Hepatocyte (in vitro differentiated cells): ENCODE measurements at regions not wholly inside any gene's neighbourhood (a gene's known extent, or its start where the extent isn't known, plus 50 kb on each side); places are given as distances from the start of the nearest gene placed in this dataset.

Experiments
- DNase-seq: peaks from one replicate; pipeline ENCODE4 v3.0.0-alpha.2; 2016; ENCODE audit warnings: low spot score
- H2AFZ ChIP-seq: fragments of 200-600 bp; sonication (generic); 2 replicates; pipeline ENCODE4 v1.6.0; 2016; ENCODE audit warnings: antibody characterized with exemption, mild to moderate bottlenecking
- H3K27ac ChIP-seq: fragments of 200-600 bp; sonication (generic); 2 replicates; pipeline ENCODE4 v1.5.1; 2016; ENCODE audit warnings: mild to moderate bottlenecking
- H3K27me3 ChIP-seq: fragments of 200-600 bp; sonication (generic); 2 replicates; pipeline ENCODE4 v1.6.1; 2016
- H3K36me3 ChIP-seq: fragments of 200-600 bp; sonication (generic); replicated peaks from 2 replicates; pipeline ENCODE4 v1.5.1; 2016; ENCODE audit warnings: low read depth; ENCODE audit not compliant: insufficient read depth
- H3K4me1 ChIP-seq: fragments of 200-600 bp; sonication (generic); 2 replicates; pipeline ENCODE4 v1.5.1; 2016; ENCODE audit warnings: mild to moderate bottlenecking, moderate library complexity; ENCODE audit not compliant: insufficient read depth
- H3K4me2 ChIP-seq: fragments of 200-600 bp; sonication (generic); 2 replicates; pipeline ENCODE4 v1.6.0; 2016
- H3K4me3 ChIP-seq: fragments of 200-600 bp; sonication (generic); 2 replicates; pipeline ENCODE4 v1.5.1; 2016; ENCODE audit warnings: mild to moderate bottlenecking
- H3K79me2 ChIP-seq: fragments of 200-600 bp; sonication (generic); 2 replicates; pipeline ENCODE4 v1.6.0; 2017; ENCODE audit warnings: mild to moderate bottlenecking
- H3K9me2 ChIP-seq: fragments of 200-600 bp; sonication (generic); replicated peaks from 2 replicates; pipeline ENCODE4 v1.6.0; 2017; ENCODE audit warnings: mild to moderate bottlenecking; ENCODE audit not compliant: insufficient read depth
- H3K9me3 ChIP-seq: fragments of 200-600 bp; sonication (generic); 2 replicates; pipeline ENCODE4 v1.5.1; 2016; ENCODE audit warnings: low read depth, mild to moderate bottlenecking
- H4K20me1 ChIP-seq: fragments of 200-600 bp; sonication (generic); 2 replicates; pipeline ENCODE4 v1.6.0; 2016; ENCODE audit warnings: mild to moderate bottlenecking; ENCODE audit not compliant: insufficient read depth, poor library complexity, severe bottlenecking
- EZH2 ChIP-seq: fragments of 200-600 bp; sonication (generic); IDR thresholded peaks from 2 replicates; pipeline ENCODE4 v1.6.1; 2016; ENCODE audit warnings: antibody characterized with exemption, mild to moderate bottlenecking, borderline replicate concordance
- EZH2phosphoT487 ChIP-seq: fragments of 200-600 bp; sonication (generic); IDR thresholded peaks from one replicate; pipeline ENCODE4 v1.6.1; 2018; ENCODE audit warnings: antibody characterized with exemption, mild to moderate bottlenecking, low read depth, moderate library complexity; ENCODE audit not compliant: unreplicated experiment, severe bottlenecking
- WGBS: methylation state at CpG from one replicate; pipeline ENCODE4 v1.1.6; 2016; ENCODE audit warnings: low lambda C conversion rate; ENCODE audit errors: missing lambda C conversion rate; 5-methylcytosine and 5-hydroxymethylcytosine counted together
- TF ChIP-seq, protein P1 (sequence below): fragments of 200-600 bp; sonication (generic); IDR thresholded peaks from 2 replicates; pipeline ENCODE4 v1.5.1; 2016; ENCODE audit warnings: antibody characterized with exemption, mild to moderate bottlenecking; ENCODE audit not compliant: poor library complexity

DNA sequence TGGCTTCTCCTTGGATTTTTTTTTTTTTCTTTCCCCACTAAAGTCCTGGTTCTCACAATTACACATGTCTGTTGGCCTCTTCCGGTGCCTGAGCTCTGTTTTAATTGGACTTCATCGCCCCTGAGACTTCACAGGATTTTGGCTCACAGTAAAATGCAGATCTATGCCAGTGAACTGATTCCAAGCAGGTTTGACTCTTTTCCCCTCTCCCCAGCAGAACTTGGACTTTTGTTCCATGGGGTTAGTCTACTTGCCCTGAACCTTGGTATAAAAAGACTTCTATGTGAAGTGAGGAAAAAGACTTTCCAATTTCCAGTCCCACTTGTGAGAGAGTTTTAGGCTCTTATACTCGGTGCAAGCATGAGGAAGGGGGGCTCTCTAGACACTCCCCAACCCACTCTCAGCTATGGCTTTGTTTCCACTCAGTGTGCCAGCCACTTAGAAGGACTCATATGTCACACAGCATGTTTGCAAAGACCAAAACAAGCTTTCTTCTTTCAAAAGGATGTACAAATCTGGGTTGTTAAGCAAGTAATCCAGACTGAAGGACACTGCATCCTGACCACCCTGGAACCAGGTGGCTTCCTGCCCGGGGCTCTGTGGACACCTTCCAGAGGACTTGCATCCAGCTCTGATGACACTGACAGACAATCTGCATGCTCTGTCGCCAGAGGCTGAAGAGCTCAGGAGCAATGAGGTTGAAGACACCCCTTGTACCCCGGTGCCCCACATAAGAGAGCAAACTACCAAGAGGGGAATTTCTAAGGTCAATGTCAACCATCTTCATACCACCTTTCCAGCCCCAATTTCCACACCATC, 221.9 kb upstream of the EGLN3 start:
- no peaks in the 10 kb centered on the region for H4K20me1 ChIP-seq
- no peak overlapping the region for H3K27ac ChIP-seq
- H2AFZ ChIP-seq = no peak overlapping the region
- peaks cover 5% of the 10 kb centered on the region for H3K4me1 ChIP-seq
- no peak overlapping the region for H3K4me3 ChIP-seq
- no peak overlapping the region for H3K4me2 ChIP-seq
- H3K36me3 ChIP-seq = no peaks in the 10 kb centered on the region
- DNase-seq = no peak
- H3K79me2 ChIP-seq = no peaks in the 10 kb centered on the region
- no peaks in the 10 kb centered on the region for H3K27me3 ChIP-seq
- no peaks in the 10 kb centered on the region for H3K9me3 ChIP-seq
- WGBS = 83% methylated on average over 6 of the region's 6 CpGs
- TF ChIP-seq, protein P1, sequence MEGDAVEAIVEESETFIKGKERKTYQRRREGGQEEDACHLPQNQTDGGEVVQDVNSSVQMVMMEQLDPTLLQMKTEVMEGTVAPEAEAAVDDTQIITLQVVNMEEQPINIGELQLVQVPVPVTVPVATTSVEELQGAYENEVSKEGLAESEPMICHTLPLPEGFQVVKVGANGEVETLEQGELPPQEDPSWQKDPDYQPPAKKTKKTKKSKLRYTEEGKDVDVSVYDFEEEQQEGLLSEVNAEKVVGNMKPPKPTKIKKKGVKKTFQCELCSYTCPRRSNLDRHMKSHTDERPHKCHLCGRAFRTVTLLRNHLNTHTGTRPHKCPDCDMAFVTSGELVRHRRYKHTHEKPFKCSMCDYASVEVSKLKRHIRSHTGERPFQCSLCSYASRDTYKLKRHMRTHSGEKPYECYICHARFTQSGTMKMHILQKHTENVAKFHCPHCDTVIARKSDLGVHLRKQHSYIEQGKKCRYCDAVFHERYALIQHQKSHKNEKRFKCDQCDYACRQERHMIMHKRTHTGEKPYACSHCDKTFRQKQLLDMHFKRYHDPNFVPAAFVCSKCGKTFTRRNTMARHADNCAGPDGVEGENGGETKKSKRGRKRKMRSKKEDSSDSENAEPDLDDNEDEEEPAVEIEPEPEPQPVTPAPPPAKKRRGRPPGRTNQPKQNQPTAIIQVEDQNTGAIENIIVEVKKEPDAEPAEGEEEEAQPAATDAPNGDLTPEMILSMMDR = no peak
- no peak for TF ChIP-seq EZH2
- no peak for TF ChIP-seq EZH2phosphoT487
- no peaks in the 10 kb centered on the region for H3K9me2 ChIP-seq

DNA sequence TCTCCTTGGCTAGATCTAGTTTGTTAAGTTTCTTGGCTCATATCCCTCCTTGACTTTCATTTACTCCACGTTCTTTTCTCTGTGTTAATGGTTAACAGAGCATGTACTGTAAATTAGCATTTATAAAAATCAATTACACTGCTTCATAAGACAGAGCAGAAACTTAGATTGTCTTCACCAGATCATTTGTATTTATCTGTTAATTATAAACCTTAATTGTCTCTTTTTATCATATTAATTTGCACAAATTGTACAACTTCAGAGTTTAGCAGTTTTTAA, 221.2 kb upstream of the EGLN3 start:
- 53% methylated on average over 1 of the region's 1 CpG for WGBS
- peaks cover 5% of the 10 kb centered on the region for H3K4me1 ChIP-seq
- H3K9me3 ChIP-seq = no peaks in the 10 kb centered on the region
- DNase-seq = no peak
- H4K20me1 ChIP-seq = no peaks in the 10 kb centered on the region
- no peaks in the 10 kb centered on the region for H3K36me3 ChIP-seq
- H3K79me2 ChIP-seq = no peaks in the 10 kb centered on the region
- no peaks in the 10 kb centered on the region for H3K27me3 ChIP-seq
- no peak overlapping the region for H3K4me2 ChIP-seq
- TF ChIP-seq, protein P1 = no peak
- TF ChIP-seq EZH2phosphoT487 = no peak
- TF ChIP-seq EZH2 = no peak
- no peak overlapping the region for H3K4me3 ChIP-seq
- no peak overlapping the region for H3K27ac ChIP-seq
- no peaks in the 10 kb centered on the region for H3K9me2 ChIP-seq
- H2AFZ ChIP-seq = no peak overlapping the region

DNA sequence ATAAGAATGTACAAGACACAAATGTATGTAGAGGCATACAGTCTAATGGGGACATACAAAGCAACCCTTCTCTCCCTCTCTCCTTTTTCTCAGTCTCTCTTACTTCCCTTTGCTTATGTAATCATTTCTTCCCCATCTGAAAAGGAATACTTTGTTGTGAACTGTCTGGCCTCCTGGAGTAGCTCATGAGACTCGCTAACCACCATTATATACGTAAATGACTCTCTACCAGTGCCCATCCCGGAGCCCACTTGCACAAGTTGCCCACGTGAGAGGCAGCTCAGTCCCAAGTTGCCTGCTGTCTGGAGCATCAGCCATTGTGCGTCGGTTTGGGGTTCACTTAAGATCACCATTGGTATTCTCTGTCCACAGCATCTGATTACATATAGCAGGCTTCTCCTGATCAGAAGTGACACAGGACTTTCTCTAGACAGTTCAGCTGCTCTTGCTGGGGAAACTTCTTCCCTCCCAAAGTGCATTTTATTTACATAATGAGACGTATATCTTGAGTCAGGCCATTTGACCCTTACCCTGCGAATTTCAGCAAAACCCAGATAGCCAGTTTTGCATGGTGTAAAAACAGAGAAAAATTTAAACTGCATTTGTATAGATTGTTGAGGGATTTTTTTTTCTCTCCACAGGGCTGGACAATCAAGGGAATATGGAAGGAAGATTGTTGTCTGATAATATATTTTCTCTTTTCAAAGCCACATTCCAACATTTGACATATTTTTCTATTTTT, 220.7 kb upstream of the EGLN3 start:
- DNase-seq = no peak
- Histone ChIP-seq H3K9me3 (no peaks in the 10 kb centered on the region), H2AFZ (no peak overlapping the region), H3K4me1 (peaks cover 5% of the 10 kb centered on the region), H3K9me2 (no peaks in the 10 kb centered on the region), H3K27me3 (no peaks in the 10 kb centered on the region), H3K4me3 (no peak overlapping the region), H3K36me3 (no peaks in the 10 kb centered on the region), H3K4me2 (no peak overlapping the region), H3K79me2 (no peaks in the 10 kb centered on the region), H3K27ac (no peak overlapping the region), H4K20me1 (no peaks in the 10 kb centered on the region)
- TF ChIP-seq, protein P1 = no peak
- no peak for TF ChIP-seq EZH2phosphoT487
- TF ChIP-seq EZH2 = no peak
- WGBS = 82% methylated on average over 8 of the region's 8 CpGs
